Renal pelvis (tissue), 1 donor: ENCODE measurements at regions not wholly inside any gene's neighbourhood (a gene's known extent, or its start where the extent isn't known, plus 50 kb on each side); places are given as distances from the start of the nearest gene placed in this dataset.
"Not testable (repeated sequence)": the region's sequence is repeated elsewhere in the genome, so short reads cannot be mapped to it uniquely, and the experiment has no call there.

Experiments
- DNase-seq: peaks from one replicate; pipeline ENCODE4 v3.0.0-alpha.2; 2013

DNA sequence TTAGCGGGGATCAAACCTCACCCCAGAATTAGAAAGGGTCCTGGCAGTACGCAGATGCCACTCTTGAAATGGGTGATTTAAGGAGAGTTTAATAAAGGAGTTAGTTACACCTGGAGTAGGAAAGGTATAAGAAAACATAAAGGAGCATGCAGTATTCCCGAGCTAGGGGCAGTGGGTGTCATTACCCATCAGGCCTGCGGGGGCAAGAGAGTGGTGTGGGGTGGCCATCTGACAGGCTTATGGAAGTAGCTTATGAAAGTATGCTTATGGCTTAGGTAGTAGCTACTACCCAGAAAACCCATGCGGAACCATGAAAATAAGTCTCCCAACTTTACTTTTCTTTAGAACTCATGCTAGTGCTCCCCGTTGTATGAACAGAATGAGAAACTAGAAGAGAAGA lies 568.9 kb upstream of the ACVR2A start:
- DNase-seq = no peak

DNA sequence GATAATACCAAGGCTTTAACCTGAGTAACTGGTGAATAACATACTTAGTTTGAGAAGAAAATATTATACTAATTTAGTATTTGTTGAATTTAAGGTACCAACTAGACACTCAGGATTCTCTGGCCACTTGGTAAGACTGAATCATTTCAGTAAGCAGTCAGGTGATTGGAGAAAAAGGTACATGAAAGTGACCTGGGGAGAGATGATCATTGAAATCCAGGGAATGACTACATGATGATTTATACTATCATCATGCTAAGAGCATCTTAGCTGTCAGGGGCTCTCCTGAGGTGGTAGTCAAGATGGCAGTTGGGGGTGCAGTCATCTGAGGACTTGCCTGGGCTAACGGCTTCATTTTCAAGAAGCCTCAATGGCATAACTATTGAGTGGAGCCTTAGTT lies 571.2 kb upstream of the ACVR2A start:
- no peak for DNase-seq

DNA sequence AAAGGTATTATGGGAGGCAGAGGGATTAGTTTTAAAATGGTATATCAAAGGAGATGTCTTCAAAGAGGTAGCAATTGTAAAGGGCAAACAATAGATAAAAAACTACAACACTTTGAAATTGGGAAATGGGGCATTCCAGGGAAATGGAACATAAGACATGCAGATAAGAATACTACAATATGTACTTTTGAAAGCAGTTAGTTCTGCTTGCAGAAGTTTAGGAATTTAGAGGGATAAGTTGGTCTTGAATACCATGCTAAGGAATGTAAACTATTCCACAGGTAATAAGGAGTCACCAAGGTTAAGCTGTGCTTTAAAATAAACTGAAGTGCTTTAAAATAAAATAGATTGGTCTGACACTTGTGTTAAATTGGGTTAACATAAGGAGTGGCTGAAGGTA lies 571.7 kb upstream of the ACVR2A start:
- no peak for DNase-seq

DNA sequence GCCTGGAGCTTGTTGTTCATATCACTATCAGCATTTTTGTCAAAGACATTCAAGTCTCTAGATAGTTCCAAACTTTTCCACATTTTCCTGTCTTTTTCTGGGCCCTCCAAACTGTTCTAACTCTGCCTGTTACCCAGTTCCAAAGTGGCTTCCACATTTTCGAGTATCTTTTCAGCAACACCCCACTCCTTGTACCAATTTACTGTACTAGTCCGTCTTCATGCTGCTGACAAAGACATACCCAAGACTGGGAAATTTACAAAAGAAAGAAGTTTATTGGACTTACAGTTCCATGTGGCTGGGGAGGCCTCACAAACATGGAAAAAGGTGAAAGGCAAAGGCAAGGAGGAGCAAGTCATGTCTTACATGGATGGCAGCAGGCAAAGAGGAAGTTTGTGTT lies 575.2 kb upstream of the ACVR2A start:
- DNase-seq = not testable (repeated sequence)

DNA sequence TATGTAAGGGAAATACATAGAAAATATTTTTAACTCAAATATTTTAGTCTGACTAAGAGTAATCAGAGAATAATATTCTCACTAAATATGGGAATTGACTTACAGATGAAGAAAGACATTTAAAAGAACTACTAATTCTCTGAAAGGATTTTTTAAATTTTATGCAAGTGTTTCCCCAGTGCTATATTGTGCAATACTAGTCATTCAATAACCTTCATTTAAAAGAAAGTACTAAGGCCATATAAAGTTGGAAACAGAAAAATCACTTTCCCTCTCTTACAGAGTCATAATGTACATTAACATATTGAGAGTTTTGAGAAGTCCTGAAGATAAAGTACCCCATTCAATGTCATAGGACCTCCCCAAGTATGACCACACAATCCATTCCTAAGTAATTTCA lies 584.6 kb upstream of the ACVR2A start:
- no peak for DNase-seq

DNA sequence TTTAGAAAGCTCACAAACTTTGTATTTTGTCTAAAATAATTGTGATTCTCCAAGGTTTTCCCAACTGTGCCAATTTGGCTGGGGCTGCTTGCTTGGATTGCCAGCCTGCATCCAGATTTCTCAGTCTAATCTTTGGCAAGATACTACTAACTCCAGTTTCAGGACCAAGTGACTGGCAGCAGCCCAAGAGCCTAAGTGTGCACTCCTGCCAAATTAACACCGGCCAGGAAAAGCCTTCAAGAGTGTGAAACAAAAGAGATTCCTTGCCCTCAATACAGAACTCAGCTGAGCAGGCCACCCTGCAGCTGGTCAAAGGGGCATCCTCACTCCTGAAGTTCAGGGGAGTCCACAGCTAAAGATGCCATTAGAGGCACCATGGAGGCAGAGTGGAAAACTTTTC lies 589.0 kb upstream of the ACVR2A start:
- no peak for DNase-seq

DNA sequence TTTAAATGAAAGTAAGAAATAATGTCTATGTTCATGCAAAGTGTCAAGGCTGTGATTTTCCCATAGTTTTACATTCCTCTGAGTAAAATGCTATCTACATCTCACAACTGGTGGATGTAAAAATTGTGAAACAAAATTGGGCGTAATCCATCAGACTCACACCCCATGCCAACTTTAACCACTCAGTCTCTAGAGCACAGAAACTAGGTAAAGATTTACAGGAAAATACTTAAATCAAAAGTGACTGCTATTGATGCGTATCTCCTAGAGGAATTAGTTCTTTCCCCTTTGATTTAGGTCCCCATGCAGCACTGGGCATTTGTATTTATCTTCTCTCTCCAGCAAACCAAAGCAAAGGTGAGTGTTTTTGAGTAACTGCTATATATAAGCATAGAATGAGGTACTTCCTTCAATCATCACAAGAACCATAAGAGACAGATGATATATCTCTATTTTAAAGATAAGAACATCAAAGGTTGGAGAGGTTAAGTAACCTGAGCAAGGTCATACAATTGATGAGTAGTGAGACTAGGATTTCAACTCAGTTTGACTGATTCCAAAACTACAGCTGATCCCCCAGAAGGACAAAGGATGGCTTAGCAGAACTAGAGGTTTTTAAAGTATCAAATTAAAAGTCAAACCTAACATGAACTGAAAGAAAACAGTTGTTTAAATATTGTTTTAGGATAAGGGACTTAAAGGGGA lies 594.0 kb upstream of the ACVR2A start:
- no peak for DNase-seq

DNA sequence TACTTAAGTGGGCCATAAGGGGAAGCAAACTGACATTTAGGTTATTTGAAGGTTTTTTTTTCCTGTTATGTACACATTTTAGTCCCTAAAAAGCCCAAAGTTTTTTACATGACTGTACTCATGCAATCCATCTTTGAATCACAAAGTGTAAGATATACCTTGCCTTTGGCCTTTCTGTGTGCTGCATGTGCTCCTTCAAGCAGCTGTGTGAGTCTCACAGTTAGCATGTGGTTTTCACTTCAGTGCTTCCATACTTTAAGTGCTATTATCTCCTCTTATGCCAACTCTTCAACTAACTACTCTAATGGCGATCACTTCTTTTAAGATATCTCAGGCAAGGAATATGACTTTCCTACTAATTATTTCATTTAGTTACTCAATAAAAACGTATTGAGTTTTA lies 597.1 kb upstream of the ACVR2A start:
- no peak for DNase-seq

DNA sequence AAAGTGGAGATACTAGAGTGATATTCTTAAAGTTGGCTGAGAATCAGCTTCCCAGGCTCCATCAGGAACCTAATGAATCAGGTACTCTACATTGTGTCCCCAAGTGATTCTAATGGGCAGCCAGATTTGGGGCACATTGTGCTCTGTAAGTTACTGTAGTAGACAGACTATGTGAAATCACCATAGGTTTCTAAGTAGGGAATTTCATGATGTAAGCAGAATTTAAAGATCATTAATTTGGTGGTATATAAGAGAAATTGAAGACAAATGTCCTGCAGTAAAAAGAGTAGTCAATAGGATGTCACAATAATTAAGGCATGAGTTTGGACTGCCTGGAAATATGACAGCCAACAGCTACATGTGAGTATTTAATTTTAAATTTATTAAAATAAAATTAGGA lies 602.4 kb upstream of the ACVR2A start:
- no peak for DNase-seq

DNA sequence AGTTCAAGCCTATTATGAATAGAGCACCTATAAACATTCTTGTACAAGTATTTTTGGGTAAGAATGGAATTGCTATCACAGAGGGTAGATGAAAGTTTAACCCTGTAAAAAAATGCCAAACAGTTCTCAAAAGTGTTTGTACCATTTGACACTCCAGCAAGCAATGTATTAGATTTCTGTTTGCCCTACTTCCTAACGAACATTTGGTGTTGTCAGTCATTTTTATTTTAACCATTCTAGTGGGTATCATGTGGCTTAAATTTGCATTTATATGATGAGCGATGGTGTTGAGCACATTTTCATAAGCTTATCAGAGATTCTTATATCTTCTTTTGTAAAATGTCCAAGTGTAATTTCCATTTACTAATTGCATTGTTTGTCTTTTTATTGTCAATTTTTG lies 608.2 kb upstream of the ACVR2A start:
- no peak for DNase-seq

DNA sequence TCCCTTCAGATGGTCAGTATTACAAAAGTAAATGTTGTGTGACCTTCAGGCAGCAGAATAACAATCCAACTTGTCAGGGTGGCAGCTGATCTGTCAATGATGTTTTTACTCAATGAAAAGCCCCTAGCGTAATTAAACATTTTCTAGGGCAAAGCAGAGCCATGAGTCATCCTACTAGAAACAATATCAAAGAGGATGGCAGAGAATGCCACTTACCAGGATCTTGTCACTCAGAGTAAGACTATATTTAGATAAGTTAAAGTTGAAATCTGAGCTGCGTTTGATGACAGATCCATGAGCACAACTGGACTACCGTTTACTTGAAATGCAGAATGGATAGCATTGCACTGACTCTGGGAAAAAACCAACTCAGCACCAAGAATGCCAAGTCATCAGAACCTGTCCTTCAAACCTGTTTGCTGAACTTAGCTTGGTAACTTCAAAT lies 612.6 kb upstream of the ACVR2A start:
- no peak for DNase-seq

DNA sequence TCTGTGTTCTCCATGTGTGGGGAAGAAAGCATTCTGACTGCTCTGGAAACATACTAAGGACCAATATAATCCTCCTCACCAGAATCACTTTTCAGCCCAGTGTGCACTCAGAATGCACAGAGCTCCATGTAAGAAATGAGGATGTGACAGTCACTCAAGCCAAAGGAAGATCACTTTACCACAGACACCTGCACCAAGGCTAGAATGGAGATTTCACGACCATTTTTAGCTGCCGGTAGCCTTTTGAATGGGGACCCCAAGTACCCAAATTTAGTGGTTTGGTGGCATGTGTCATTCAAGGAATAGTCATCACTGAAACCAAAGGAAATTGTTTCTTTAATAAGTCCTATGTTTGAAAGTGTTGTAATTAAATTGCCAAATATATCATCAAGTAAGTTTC lies 613.2 kb upstream of the ACVR2A start:
- no peak for DNase-seq

DNA sequence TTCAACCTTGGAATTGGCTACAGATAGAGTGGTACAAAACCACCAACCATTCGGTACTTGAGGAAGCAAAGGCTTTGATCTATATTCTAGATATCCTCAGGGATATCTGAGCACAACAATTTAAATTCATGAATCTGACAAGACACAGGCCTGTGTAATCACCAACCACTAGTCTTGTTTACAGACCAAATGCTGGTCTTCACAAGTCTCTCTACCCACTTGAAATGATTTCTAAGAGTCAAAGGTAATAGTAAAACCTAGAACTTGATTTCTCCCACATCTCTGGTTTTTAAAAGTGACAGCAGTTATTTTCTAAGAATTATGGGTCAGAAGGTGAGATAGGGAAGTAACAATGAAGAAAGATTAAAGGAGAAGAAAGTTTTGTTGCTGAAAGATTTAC lies 613.7 kb upstream of the ACVR2A start:
- DNase-seq = no peak

DNA sequence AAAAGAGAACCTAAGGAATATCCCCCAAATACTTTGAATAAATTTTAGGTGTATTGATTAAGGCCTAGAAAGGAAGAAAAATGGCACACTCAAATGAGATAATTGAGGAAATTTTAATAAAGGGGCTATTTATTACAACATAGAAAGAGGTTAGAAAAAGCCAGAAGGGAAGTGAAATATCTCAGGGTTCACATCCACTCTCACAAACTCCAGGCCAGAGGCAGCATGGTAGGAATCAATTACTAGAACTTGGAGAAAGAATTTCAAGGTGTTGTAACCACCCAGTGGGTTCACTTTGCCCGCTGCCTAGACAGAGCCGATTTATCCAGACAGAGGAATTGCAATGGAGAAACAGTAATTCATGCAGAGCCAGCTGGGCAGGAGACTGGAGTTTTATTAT lies 617.5 kb upstream of the ACVR2A start:
- DNase-seq = no peak

DNA sequence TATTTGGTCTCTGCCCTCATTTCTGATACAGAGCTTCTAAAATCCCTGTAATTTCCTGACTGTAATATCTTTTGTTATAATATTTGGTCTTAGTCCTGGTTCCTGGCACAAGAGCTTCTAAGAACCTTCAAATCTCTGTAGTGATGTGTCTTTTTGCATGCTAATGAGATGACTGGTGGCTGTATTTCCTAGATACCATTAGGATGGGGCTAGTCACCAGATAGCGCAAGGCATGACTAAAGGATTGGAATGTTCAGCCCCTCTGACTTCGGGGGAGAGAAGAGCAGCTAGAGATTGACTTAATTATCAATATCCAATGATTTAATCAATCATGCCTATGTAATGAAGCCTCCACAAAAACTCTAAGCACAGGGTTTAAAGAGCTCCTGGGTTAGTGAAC lies 620.8 kb upstream of the ACVR2A start:
- DNase-seq = no peak

DNA sequence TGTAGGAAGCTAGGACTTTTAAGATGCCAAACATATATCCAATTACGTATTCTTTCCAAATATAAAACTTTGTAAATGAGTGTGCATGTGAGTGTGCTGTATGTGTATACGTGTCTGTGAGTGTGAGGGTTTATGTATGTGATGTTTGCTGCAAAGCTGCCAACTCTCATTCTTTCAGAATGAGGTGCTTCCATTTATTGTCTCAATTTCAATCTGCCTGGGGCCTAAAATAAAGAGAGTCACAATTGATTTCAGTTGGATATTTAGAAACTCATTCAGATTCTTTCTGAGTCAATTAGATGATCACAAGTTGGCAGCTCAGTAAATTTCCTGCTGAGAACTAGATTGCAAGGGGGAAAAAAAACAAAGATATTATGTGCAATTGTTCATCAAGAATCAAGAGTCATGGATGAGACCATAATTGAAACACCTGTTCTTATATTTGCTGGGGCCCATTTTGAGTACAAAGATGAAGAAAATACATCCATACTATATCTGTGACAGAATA lies 621.2 kb upstream of the ACVR2A start:
- DNase-seq = no peak

DNA sequence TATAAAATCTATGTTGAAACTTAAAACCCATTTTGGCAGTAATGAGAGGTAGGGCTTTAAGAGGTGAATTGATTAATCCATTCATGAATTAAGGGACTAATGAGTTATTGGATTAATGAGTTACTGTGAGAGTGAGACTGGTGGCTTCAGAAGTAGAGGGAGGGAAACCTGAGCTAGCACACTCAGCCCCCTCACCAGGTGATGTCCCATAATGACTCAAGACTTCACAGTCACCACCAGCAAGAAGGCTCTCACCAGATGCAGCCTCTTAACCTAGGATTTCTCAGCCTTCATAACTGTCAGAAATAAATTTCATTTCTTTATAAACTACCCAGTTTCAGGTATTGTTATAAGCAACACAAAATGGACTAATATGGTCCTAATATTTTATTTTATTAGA lies 621.7 kb upstream of the ACVR2A start:
- no peak for DNase-seq

DNA sequence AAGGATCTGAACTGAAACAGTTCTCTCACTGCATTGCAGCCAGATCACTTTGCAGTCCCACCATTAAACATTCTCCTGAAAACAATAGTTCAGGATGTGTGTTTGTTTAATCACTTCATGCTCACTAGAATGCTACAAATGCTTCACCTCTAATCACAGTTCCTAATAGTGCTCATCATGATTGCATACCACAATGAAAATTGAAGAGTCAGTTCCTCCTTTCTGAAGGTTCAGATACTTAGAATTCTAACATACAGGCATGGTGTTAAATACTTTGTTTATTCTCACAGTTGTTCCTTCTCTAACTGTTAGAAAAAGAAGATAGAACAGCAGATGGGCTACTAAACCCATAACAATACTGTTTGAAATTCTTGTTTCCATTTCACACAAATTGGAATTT lies 622.3 kb upstream of the ACVR2A start:
- DNase-seq = no peak

DNA sequence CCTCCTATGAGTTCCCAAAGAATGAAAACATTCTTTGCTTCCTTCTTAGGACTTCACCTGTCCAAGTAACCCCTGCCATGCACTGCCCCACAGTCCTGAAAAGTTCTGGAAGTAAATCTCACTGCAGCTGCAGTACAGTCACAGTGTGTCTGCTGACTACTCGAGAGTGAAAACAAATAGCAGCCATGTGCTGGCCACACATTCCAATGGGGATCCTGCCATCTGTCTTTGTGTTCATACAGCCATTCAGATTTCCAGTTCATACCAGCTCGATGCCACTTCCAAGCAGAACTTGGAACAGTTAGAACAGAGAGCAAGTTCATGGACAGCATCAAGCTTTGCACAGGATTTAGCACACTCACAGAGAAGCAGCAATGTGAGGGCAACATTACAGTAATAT lies 629.9 kb upstream of the ACVR2A start:
- DNase-seq = no peak

DNA sequence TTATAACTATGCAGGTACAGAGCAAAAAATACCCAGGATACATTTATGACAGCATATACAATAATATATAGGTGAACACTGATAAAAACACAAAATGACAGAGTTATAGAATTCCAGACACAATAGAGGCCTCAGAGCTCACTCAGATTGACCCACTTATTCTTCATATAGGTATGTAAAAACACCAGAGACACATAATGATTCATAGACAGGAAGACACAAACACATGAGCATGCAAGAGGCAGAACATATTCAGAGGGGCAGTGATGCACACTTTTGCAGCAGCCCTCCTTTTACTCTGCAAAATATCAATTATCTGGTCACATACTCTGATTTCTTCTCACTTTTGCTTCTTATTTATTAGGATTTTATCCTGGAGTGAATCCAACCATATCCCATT lies 633.3 kb upstream of the ACVR2A start:
- DNase-seq = no peak

DNA sequence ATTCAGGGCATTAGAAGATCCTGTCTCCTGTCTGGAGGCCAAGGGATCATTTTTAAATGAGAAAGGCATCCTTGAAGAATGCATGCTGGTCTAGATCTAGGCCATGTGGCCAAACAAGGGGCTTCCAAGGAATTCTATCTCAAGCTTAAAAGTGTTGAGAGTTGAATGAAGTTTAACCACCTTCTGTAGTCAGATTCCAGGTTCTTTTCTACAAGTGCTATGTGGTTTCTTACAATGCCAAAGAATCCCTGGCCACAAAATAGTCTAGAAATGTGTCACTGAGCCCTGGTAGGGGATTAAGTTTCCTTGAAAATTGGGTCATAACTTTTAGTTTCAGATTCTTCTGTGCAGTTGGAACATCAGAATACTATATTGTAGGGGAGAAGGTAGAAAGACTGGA lies 640.7 kb upstream of the ACVR2A start:
- DNase-seq = no peak

DNA sequence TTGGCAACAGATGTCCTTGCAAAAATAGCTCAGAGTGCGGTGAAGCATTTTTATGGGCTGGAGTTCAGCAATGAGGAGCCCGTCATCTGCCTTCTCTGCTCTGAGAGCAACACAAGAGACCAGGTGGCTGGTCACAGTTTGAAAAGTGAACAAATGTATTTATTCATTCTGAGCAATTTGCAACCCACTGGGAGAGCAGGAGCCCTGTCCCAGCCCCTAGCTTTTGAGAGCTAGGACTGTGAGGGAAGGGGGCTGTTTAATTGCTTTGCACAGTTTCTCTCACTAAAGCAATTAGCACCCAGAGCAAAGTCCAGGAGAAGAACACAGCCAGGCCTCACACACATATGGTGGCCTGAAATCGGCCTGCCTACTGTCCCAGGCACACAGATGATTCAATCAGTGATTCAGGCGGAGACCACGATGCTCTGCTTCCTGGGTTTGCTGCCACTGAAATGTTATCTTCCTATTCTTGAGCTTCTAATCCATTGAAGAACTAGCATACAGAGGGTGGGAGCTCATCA lies 646.1 kb upstream of the ACVR2A start:
- no peak for DNase-seq

DNA sequence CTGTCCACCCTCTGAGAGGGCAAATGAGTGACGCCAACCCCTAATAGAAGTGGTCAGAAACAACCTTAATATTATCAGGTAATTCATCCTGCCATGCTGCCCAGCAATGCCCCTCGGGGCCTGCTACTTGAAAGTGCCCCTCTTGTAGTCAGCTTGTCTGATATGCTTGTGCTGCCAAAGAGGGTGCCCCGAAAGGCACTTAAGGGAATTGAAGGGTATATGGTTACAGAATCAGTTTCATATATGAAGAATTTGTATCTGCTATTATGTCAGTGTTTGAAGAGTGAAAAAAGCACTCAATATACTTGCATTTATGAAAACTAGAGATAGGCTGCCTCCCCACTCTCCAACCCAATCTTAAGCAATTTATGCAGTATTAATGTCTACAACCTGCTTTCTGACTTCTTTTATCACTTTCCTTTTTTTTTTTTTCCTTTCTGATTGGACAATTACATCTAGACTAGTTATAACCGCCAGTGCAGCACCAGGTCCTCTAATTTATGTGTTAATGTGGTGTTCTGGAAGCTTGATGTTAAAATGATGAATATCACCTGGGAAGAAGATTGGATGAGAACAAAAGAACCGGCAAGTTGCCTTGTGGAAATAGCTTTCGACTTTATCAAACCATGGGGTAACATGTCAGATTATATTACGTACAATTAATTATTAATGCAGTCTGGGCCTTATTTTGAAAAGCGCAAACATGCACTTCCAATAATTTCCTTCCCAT lies 646.9 kb upstream of the ACVR2A start:
- DNase-seq = no peak

DNA sequence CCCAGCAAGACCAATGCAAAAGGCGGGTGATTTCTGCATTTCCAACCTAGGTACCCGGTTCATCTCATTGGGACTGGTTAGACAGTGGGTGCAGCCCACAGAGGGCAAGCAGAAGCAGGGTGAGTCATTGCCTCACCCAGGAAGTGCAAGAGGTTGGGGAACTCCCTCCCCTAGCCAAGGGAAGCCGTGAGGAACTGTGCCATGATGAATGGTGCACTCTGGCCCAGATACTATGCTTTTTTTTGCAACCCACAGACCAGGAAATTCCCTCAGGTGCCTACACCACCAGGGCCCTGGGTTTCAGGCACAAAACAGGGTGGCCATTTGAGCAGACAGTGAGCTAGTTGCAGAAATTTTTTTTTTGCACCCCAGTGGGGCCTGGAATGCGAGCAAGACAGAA lies 662.6 kb upstream of the ACVR2A start:
- no peak for DNase-seq
